ENCODE measurements at regions not wholly inside any gene's neighbourhood (a gene's known extent, or its start where the extent isn't known, plus 50 kb on each side); places are given as distances from the start of the nearest gene placed in this dataset.

GRCh38 chr3:137463131-137463530 is 301.0 kb upstream of the SOX14 start:
- TF ChIP-seq Cebpa-rat (IDR thresholded peaks at IDR 0.05): no peak
- H4K20me1 ChIP-seq: no peaks in the 10 kb centered on the region
- H3K4me1 ChIP-seq: no peaks in the 10 kb centered on the region
- no peaks in the 10 kb centered on the region for H3K27me3 ChIP-seq
- H3K36me3 ChIP-seq: no peaks in the 10 kb centered on the region
- H3K9ac ChIP-seq: no peak overlapping the region
- no peak overlapping the region for H3K4me3 ChIP-seq
- no peak overlapping the region for H3K4me2 ChIP-seq
- no peaks in the 10 kb centered on the region for H3K9me3 ChIP-seq
- no peak overlapping the region for H3K27ac ChIP-seq

DNA sequence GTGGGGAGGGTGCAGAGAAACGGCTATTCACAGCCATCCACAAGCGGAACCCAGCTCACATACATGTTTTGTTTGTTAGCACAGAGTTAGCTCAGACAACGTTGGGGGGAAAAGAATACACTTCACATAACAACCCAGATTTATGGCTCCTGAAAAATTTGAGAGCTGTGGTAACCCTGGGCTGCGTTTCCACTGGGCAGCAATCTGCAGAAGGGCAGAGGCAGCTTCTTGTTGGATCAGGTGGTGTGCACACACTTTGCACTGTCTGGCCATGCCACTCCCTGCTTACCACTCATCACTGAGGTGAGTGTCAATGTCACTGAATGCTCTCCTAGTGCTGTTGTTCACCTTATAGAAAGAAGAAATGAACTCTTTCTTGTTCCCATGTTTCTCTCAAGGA is 299.8 kb upstream of the SOX14 start:
- H3K9ac ChIP-seq: no peak overlapping the region

DNA sequence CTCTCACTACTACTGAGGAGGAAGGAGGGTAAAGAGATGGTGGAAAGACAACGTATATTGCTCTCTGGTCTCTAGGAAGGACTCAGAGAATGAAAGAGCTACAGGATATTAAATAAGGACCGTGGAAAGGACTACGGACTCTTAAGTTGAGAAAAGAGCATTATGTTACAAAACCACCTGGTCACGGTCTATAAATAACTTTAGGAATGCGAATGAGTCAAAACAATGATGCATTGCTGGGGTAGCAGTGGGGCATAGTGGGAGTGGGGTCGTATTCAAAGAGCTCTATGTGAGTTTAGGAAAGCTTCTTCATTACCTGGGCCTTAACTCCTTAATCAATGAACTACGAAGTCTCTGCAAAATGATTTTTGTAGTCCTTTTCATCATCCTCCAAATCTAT is 295.7 kb upstream of the SOX14 start:
- no peak for TF ChIP-seq Cebpa-rat (IDR thresholded peaks at IDR 0.05)
- Histone ChIP-seq H3K36me3 (no peaks in the 10 kb centered on the region), H4K20me1 (no peaks in the 10 kb centered on the region), H3K27me3 (no peaks in the 10 kb centered on the region), H3K9ac (no peak overlapping the region), H3K27ac (no peak overlapping the region), H3K4me3 (no peak overlapping the region), H3K4me1 (no peaks in the 10 kb centered on the region), H3K4me2 (no peak overlapping the region), H3K9me3 (no peaks in the 10 kb centered on the region)

More for the DNA sequence above, 299.8 kb upstream of the SOX14 start:
- Histone ChIP-seq H3K27me3 (no peaks in the 10 kb centered on the region), H4K20me1 (no peaks in the 10 kb centered on the region), H3K4me2 (no peak overlapping the region), H3K36me3 (no peaks in the 10 kb centered on the region), H3K9me3 (no peaks in the 10 kb centered on the region), H3K4me3 (no peak overlapping the region), H3K27ac (no peak overlapping the region), H3K4me1 (no peaks in the 10 kb centered on the region)
- no peak for TF ChIP-seq Cebpa-rat (IDR thresholded peaks at IDR 0.05)

GRCh38 chr3:137469263-137469662 is 294.9 kb upstream of the SOX14 start:
- H3K36me3 ChIP-seq: no peaks in the 10 kb centered on the region
- H4K20me1 ChIP-seq: no peaks in the 10 kb centered on the region
- H3K9me3 ChIP-seq: no peaks in the 10 kb centered on the region
- no peak overlapping the region for H3K27ac ChIP-seq
- TF ChIP-seq Cebpa-rat (IDR thresholded peaks at IDR 0.05): no peak
- H3K4me3 ChIP-seq: no peak overlapping the region
- no peak overlapping the region for H3K4me2 ChIP-seq
- no peaks in the 10 kb centered on the region for H3K4me1 ChIP-seq
- no peak overlapping the region for H3K9ac ChIP-seq
- no peaks in the 10 kb centered on the region for H3K27me3 ChIP-seq

GRCh38 chr3:137471130-137471529 is 293.0 kb upstream of the SOX14 start:
- Histone ChIP-seq H3K27me3 (no peaks in the 10 kb centered on the region), H3K27ac (no peak overlapping the region), H3K36me3 (no peaks in the 10 kb centered on the region), H3K4me3 (no peak overlapping the region), H3K9me3 (no peaks in the 10 kb centered on the region), H3K9ac (no peak overlapping the region), H3K4me1 (no peaks in the 10 kb centered on the region), H4K20me1 (no peaks in the 10 kb centered on the region), H3K4me2 (no peak overlapping the region)
- TF ChIP-seq Cebpa-rat (IDR thresholded peaks at IDR 0.05): no peak

GRCh38 chr3:137471558-137472204 is 292.4 kb upstream of the SOX14 start:
- Histone ChIP-seq H3K36me3 (no peaks in the 10 kb centered on the region), H3K27me3 (no peaks in the 10 kb centered on the region), H3K4me1 (no peaks in the 10 kb centered on the region), H4K20me1 (no peaks in the 10 kb centered on the region), H3K4me2 (no peak overlapping the region), H3K27ac (no peak overlapping the region), H3K9me3 (no peaks in the 10 kb centered on the region), H3K9ac (no peak overlapping the region), H3K4me3 (no peak overlapping the region)
- TF ChIP-seq Cebpa-rat (IDR thresholded peaks at IDR 0.05): no peak

- Histone ChIP-seq H4K20me1 (no peaks in the 10 kb centered on the region), H3K36me3 (no peaks in the 10 kb centered on the region), H3K4me1 (no peaks in the 10 kb centered on the region), H3K9ac (no peak overlapping the region), H3K4me2 (no peak overlapping the region), H3K9me3 (peaks cover 9% of the 10 kb centered on the region), H3K27ac (no peak overlapping the region), H3K27me3 (no peaks in the 10 kb centered on the region), H3K4me3 (no peak overlapping the region)
- no peak for TF ChIP-seq Cebpa-rat (IDR thresholded peaks at IDR 0.05)
These were observed 286.5 kb upstream of the SOX14 start for GRCh38 chr3:137477614-137478013.

- H4K20me1 ChIP-seq: no peaks in the 10 kb centered on the region
- H3K9ac ChIP-seq: no peak overlapping the region
- no peaks in the 10 kb centered on the region for H3K27me3 ChIP-seq
- H3K4me1 ChIP-seq: no peaks in the 10 kb centered on the region
- no peak overlapping the region for H3K4me2 ChIP-seq
- TF ChIP-seq Cebpa-rat (IDR thresholded peaks at IDR 0.05): no peak
- no peak overlapping the region for H3K27ac ChIP-seq
- no peaks in the 10 kb centered on the region for H3K36me3 ChIP-seq
- no peaks in the 10 kb centered on the region for H3K9me3 ChIP-seq
- H3K4me3 ChIP-seq: no peak overlapping the region
These were observed 254.6 kb upstream of the SOX14 start for GRCh38 chr3:137509354-137510045.

DNA sequence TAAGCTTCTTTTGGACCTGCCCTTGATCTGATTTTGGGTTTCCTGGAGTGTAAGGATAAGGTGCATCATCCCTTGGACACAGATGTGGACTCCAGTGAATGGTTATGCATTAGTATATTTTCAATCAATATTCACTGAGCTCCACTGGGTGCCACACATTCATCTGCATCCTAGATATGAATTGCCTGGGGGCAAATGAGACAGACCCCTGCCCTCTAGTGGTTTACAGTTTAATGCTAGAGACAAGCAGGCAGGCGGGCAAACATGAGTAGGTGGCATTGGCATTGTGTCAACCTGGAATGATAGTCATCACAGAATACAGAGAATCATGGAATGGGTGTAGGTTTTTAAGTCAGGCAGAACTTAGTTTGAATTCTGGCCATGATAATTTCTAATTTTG is 252.5 kb upstream of the SOX14 start:
- no peak overlapping the region for H3K9ac ChIP-seq
- no peak for TF ChIP-seq Cebpa-rat (IDR thresholded peaks at IDR 0.05)
- no peaks in the 10 kb centered on the region for H4K20me1 ChIP-seq
- no peaks in the 10 kb centered on the region for H3K4me1 ChIP-seq
- no peak overlapping the region for H3K4me2 ChIP-seq
- H3K9me3 ChIP-seq: no peaks in the 10 kb centered on the region
- no peaks in the 10 kb centered on the region for H3K36me3 ChIP-seq
- H3K4me3 ChIP-seq: no peak overlapping the region
- no peaks in the 10 kb centered on the region for H3K27me3 ChIP-seq
- no peak overlapping the region for H3K27ac ChIP-seq

- no peaks in the 10 kb centered on the region for H3K36me3 ChIP-seq
- H3K27me3 ChIP-seq: no peaks in the 10 kb centered on the region
- H3K27ac ChIP-seq: no peak overlapping the region
- H3K9ac ChIP-seq: no peak overlapping the region
- no peak for TF ChIP-seq Cebpa-rat (IDR thresholded peaks at IDR 0.05)
- no peak overlapping the region for H3K4me2 ChIP-seq
- H3K9me3 ChIP-seq: no peaks in the 10 kb centered on the region
- no peak overlapping the region for H3K4me3 ChIP-seq
- H3K4me1 ChIP-seq: no peaks in the 10 kb centered on the region
- no peaks in the 10 kb centered on the region for H4K20me1 ChIP-seq
These were observed 249.3 kb upstream of the SOX14 start for GRCh38 chr3:137514853-137515252.
